HCT116 (cell line): ENCODE measurements at regions not wholly inside any gene's neighbourhood (a gene's known extent, or its start where the extent isn't known, plus 50 kb on each side); places are given as distances from the start of the nearest gene placed in this dataset.

ENCODE experiments used
- ATAC-seq: fragments of 200-7000 bp; cut with Tn5 transposase; 2 replicates; pipeline ENCODE4 v1.9.1; 2020; ENCODE audit warnings: mild to moderate bottlenecking, moderate library complexity
- BruUV-seq: library from RNA; stranded (reverse); fragments of 400-500 nt; replicated peaks from 2 replicates; lab custom pipeline; 2021; lab: Mats Ljungman, UMichigan
- CTCF ChIA-PET: fragments of 300-600 bp; sonication (Branson Sonifier 250); formaldehyde crosslinking; loops from one replicate; lab custom pipeline; 2021; ENCODE audit warnings: antibody characterized with exemption; lab: Charles Lee
- POLR2A ChIA-PET: fragments of 300-600, 350-600 bp; sonication (Branson Sonifier 250); formaldehyde crosslinking; loops from one replicate; lab custom pipeline; 2021; ENCODE audit warnings: antibody characterized with exemption; lab: Charles Lee
- RAD21 ChIA-PET, 2 experiments: fragments of 300-600 bp; sonication (Branson Sonifier 250); formaldehyde crosslinking; loops; one replicate each; lab custom pipeline; 2023; ENCODE audit warnings: low total read pairs in 2 of 2; ENCODE audit not compliant: uncharacterized antibody in 2 of 2, unreplicated experiment in 2 of 2, low non-redundant PET in 1 of 2; lab: Charles Lee
- DNase-seq: peaks from one replicate; pipeline ENCODE4 v3.0.0-alpha.2; 2010; ENCODE audit warnings: low read depth, low spot score
- H2AFZ ChIP-seq: fragments of 200-600 bp; shearing (Covaris generic), sonication (generic); 2 replicates; pipeline ENCODE4 v1.6.1; 2017; ENCODE audit warnings: low read depth, mixed run types, mixed read lengths, antibody characterized with exemption, low read length; ENCODE audit not compliant: poor library complexity, severe bottlenecking
- H3K27ac ChIP-seq: 2 replicates; pipeline ENCODE4 v1.5.1; 2012; ENCODE audit warnings: low read depth, low read length
- H3K27me3 ChIP-seq: fragments of 200-600 bp; sonication (generic); 2 replicates; pipeline ENCODE4 v1.6.1; 2016; ENCODE audit warnings: mixed run types, low read length, mixed read lengths; ENCODE audit not compliant: insufficient read depth
- H3K36me3 ChIP-seq, 2 experiments: fragments of 200-500 bp in 1 of 2; fragments of 200-600 bp in 1 of 2; sonication (Bioruptor generic) in 1 of 2; sonication (generic) in 1 of 2; 2 replicates each; pipeline versions ENCODE4 v1.5.1 to v1.6.1; 2014 to 2016; ENCODE audit warnings: low read length in 2 of 2, inconsistent platforms in 1 of 2, mixed read lengths in 1 of 2, mixed run types in 1 of 2; ENCODE audit not compliant: insufficient read depth in 2 of 2, control insufficient read depth in 1 of 2
- H3K4me1 ChIP-seq, 2 experiments: fragments of 200-600 bp in 1 of 2; sonication (generic) in 1 of 2; 2 replicates each; pipeline versions ENCODE4 v1.5.1 to v1.6.1; 2012 to 2017; ENCODE audit warnings: low read length in 2 of 2, inconsistent platforms in 1 of 2, mild to moderate bottlenecking in 1 of 2, mixed read lengths in 1 of 2, mixed run types in 1 of 2, moderate library complexity in 1 of 2; ENCODE audit not compliant: insufficient read depth in 2 of 2, control insufficient read depth in 1 of 2
- H3K4me2 ChIP-seq: fragments of 200-600 bp; sonication (generic); 2 replicates; pipeline ENCODE4 v1.6.1; 2017; ENCODE audit warnings: mixed run types, low read length, mixed read lengths
- H3K4me3 ChIP-seq, 2 experiments: fragments of 200-600 bp in 1 of 2; sonication (generic) in 1 of 2; replicated peaks in 1 of 2; 2 replicates each; pipeline ENCODE4 v1.5.1; 2011 to 2016; ENCODE audit warnings: low read length in 2 of 2, control low read depth in 1 of 2, low read depth in 1 of 2, mild to moderate bottlenecking in 1 of 2, mixed read lengths in 1 of 2, mixed run types in 1 of 2
- H3K79me2 ChIP-seq: fragments of 200-600 bp; sonication (generic); 2 replicates; pipeline ENCODE4 v1.6.1; 2017; ENCODE audit warnings: mild to moderate bottlenecking, mixed run types, low read length, moderate library complexity, mixed read lengths; ENCODE audit not compliant: insufficient read depth
- H3K9ac ChIP-seq: fragments of 200-600 bp; sonication (generic); 2 replicates; pipeline ENCODE4 v1.6.1; 2016; ENCODE audit warnings: low read length, mixed read lengths
- H3K9me2 ChIP-seq: fragments of 200-600 bp; sonication (generic), shearing (Covaris generic); 2 replicates; pipeline ENCODE4 v1.6.1; 2017; ENCODE audit warnings: mixed run types, mild to moderate bottlenecking, moderate library complexity; ENCODE audit not compliant: insufficient read depth
- H3K9me3 ChIP-seq, 2 experiments: fragments of 200-500 bp in 1 of 2; fragments of 200-600 bp in 1 of 2; sonication (Bioruptor generic) in 1 of 2; sonication (generic) in 1 of 2; 2 replicates each; pipeline ENCODE4 v1.6.1; 2014 to 2017; ENCODE audit warnings: low read length in 2 of 2, mixed read lengths in 2 of 2, inconsistent platforms in 1 of 2, low read depth in 1 of 2, mild to moderate bottlenecking in 1 of 2, mixed run types in 1 of 2, moderate library complexity in 1 of 2; ENCODE audit not compliant: control insufficient read depth in 1 of 2, insufficient read depth in 1 of 2
- H4K20me1 ChIP-seq: fragments of 200-600 bp; sonication (generic), shearing (Covaris generic); 2 replicates; pipeline ENCODE4 v1.6.1; 2017; ENCODE audit warnings: mixed run types, mild to moderate bottlenecking, moderate library complexity; ENCODE audit not compliant: insufficient read depth
- ELF1 ChIP-seq: IDR thresholded peaks from 2 replicates; pipeline ENCODE4 v1.6.1; 2012; ENCODE audit warnings: low read depth, borderline replicate concordance
- EZH2 ChIP-seq: fragments of 200-600 bp; sonication (generic); IDR thresholded peaks from 2 replicates; pipeline ENCODE4 v1.6.1; 2017; ENCODE audit warnings: antibody characterized with exemption, mixed run types
- FOSL1 ChIP-seq: IDR thresholded peaks from 2 replicates; pipeline ENCODE4 v1.6.1; 2012; ENCODE audit warnings: low read depth
- POLR2A ChIP-seq: IDR thresholded peaks from 2 replicates; pipeline ENCODE4 v1.7.0; 2011; ENCODE audit warnings: borderline replicate concordance; ENCODE audit not compliant: insufficient read depth, insufficient read length; ENCODE audit errors: extremely low read depth
- POLR2AphosphoS5 ChIP-seq: IDR thresholded peaks from 2 replicates; pipeline ENCODE4 v1.6.1; 2011; ENCODE audit warnings: mild to moderate bottlenecking, low read depth, low read length, moderate library complexity
- RAD21 ChIP-seq: IDR thresholded peaks from 2 replicates; pipeline ENCODE4 v1.6.1; 2012; ENCODE audit warnings: low read depth, mild to moderate bottlenecking
- SIN3A ChIP-seq: IDR thresholded peaks from 2 replicates; pipeline ENCODE4 v1.6.1; 2012; ENCODE audit warnings: low read depth
- SP1 ChIP-seq: IDR thresholded peaks from 2 replicates; pipeline ENCODE4 v1.6.1; 2012; ENCODE audit warnings: low read depth
- TCF7L2 ChIP-seq: IDR thresholded peaks from 2 replicates; pipeline ENCODE4 v1.7.0; 2011; ENCODE audit warnings: borderline replicate concordance, inconsistent platforms; ENCODE audit not compliant: insufficient read depth, insufficient read length; ENCODE audit errors: extremely low read depth
- YY1 ChIP-seq: IDR thresholded peaks from 2 replicates; pipeline ENCODE4 v1.6.1; 2011; ENCODE audit warnings: low read length, low read depth, moderate library complexity, mild to moderate bottlenecking; ENCODE audit not compliant: insufficient replicate concordance; ENCODE audit errors: extremely low read depth
- intact Hi-C: fragments of 100-400 bp; cut with micrococcal nuclease; formaldehyde crosslinking; loops from 2 replicates; pipeline ENCODE4 v1.10.0; 2022
- TF ChIP-seq, protein P1 (sequence below): IDR thresholded peaks from 2 replicates; pipeline ENCODE4 v1.6.1; 2012; ENCODE audit warnings: low read depth
- TF ChIP-seq, protein P2 (sequence below): IDR thresholded peaks from 2 replicates; pipeline ENCODE4 v1.6.1; 2011; ENCODE audit warnings: mild to moderate bottlenecking, low read length, moderate library complexity; ENCODE audit not compliant: insufficient replicate concordance; ENCODE audit errors: extremely low read depth

DNA sequence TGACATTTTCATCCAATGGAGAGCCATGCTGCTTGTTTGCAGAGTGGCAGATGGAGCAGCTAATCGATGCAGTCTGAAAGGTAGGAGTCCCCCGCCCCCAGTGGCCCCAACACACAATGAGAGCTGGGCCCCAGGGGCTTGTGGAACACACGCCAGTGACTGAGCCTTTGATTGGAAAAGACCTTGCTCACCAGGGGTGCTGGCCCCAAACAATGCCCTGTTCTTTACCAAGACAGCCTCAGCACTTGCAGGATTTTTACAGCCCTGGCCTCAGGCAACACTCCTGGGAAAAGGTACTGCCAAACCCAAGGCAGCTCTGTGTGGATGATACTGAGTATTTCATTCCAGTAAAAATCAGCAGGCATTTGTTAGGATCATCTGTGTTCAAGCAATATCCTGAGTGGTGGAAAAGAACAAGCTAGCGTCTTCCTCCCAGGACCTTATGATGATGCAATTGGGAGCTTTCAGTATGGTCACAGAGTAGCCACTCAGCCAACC lies 276.8 kb upstream of the CLINT1 start:
- Histone ChIP-seq H3K4me2 (no peak overlapping the region), H3K9ac (no peak overlapping the region), H3K4me1 (no peaks in the 10 kb centered on the region), H3K79me2 (no peaks in the 10 kb centered on the region), H3K27me3 (peaks cover 21% of the 10 kb centered on the region), H4K20me1 (no peaks in the 10 kb centered on the region), H3K27ac (no peak overlapping the region), H3K9me3 (no peaks in the 10 kb centered on the region), H3K36me3 (no peaks in the 10 kb centered on the region), H2AFZ (no peak overlapping the region), H3K9me2 (no peaks in the 10 kb centered on the region), H3K4me3 (no peak overlapping the region)
- TF ChIP-seq FOSL1 (no peak), SP1 (no peak), YY1 (no peak), POLR2A (no peak), EZH2 (no peak)
- no peak for ATAC-seq
- no peak for DNase-seq
- RAD21 ChIA-PET = no interaction called here
- BruUV-seq = no TSS peak
- intact Hi-C loops = no loop called here
- POLR2A ChIA-PET = no interaction called here
- CTCF ChIA-PET = no interaction called here

DNA sequence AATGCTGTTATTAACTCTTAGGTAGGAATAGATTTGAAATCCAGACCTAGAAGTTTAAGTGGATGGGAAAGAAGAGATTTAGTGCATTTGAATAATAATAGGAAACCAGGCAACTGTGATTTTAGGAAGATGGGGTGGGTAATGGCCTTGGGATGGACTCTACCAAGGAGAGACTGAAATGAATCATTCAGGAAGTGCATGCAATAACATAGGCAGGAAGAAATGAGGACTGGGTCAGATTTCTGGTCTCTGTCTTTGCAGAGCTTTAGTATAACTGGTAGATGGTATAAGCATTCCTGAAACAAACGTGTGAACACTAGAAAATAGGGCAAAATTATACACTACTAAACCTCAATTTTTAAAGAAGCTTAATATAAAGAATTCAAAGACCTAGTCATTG lies 274.4 kb upstream of the CLINT1 start:
- no peak overlapping the region for H2AFZ ChIP-seq
- H3K36me3 ChIP-seq = no peaks in the 10 kb centered on the region
- BruUV-seq = no TSS peak
- TF ChIP-seq, protein P1, sequence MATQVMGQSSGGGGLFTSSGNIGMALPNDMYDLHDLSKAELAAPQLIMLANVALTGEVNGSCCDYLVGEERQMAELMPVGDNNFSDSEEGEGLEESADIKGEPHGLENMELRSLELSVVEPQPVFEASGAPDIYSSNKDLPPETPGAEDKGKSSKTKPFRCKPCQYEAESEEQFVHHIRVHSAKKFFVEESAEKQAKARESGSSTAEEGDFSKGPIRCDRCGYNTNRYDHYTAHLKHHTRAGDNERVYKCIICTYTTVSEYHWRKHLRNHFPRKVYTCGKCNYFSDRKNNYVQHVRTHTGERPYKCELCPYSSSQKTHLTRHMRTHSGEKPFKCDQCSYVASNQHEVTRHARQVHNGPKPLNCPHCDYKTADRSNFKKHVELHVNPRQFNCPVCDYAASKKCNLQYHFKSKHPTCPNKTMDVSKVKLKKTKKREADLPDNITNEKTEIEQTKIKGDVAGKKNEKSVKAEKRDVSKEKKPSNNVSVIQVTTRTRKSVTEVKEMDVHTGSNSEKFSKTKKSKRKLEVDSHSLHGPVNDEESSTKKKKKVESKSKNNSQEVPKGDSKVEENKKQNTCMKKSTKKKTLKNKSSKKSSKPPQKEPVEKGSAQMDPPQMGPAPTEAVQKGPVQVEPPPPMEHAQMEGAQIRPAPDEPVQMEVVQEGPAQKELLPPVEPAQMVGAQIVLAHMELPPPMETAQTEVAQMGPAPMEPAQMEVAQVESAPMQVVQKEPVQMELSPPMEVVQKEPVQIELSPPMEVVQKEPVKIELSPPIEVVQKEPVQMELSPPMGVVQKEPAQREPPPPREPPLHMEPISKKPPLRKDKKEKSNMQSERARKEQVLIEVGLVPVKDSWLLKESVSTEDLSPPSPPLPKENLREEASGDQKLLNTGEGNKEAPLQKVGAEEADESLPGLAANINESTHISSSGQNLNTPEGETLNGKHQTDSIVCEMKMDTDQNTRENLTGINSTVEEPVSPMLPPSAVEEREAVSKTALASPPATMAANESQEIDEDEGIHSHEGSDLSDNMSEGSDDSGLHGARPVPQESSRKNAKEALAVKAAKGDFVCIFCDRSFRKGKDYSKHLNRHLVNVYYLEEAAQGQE = no peak
- TF ChIP-seq RAD21 (no peak), POLR2A (no peak), EZH2 (no peak), SIN3A (no peak), POLR2AphosphoS5 (no peak), ELF1 (no peak), YY1 (no peak), SP1 (no peak), TCF7L2 (no peak)
- TF ChIP-seq, protein P2, sequence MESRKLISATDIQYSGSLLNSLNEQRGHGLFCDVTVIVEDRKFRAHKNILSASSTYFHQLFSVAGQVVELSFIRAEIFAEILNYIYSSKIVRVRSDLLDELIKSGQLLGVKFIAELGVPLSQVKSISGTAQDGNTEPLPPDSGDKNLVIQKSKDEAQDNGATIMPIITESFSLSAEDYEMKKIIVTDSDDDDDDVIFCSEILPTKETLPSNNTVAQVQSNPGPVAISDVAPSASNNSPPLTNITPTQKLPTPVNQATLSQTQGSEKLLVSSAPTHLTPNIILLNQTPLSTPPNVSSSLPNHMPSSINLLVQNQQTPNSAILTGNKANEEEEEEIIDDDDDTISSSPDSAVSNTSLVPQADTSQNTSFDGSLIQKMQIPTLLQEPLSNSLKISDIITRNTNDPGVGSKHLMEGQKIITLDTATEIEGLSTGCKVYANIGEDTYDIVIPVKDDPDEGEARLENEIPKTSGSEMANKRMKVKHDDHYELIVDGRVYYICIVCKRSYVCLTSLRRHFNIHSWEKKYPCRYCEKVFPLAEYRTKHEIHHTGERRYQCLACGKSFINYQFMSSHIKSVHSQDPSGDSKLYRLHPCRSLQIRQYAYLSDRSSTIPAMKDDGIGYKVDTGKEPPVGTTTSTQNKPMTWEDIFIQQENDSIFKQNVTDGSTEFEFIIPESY = no peak
- no peak overlapping the region for H3K4me3 ChIP-seq
- no peak for ATAC-seq
- H3K9me2 ChIP-seq = no peaks in the 10 kb centered on the region
- H3K9ac ChIP-seq = no peak overlapping the region
- H3K4me1 ChIP-seq = no peaks in the 10 kb centered on the region
- no peak overlapping the region for H3K4me2 ChIP-seq
- H3K9me3 ChIP-seq = no peaks in the 10 kb centered on the region
- no peaks in the 10 kb centered on the region for H4K20me1 ChIP-seq
- peaks cover 25% of the 10 kb centered on the region for H3K27me3 ChIP-seq
- H3K79me2 ChIP-seq = no peaks in the 10 kb centered on the region
- CTCF ChIA-PET = no interaction called here
- DNase-seq = no peak
- no peak overlapping the region for H3K27ac ChIP-seq
- intact Hi-C loops = no loop called here
- RAD21 ChIA-PET = no interaction called here
- POLR2A ChIA-PET = no interaction called here
